H1 (cell line): ENCODE measurements at regions not wholly inside any gene's neighbourhood (a gene's known extent, or its start where the extent isn't known, plus 50 kb on each side); places are given as distances from the start of the nearest gene placed in this dataset.

ENCODE experiments used
- ATF2 ChIP-seq: IDR thresholded peaks from 2 replicates; pipeline ENCODE4 v1.6.1; 2012; ENCODE audit warnings: low read length, inconsistent platforms
- CHD1 ChIP-seq: IDR thresholded peaks from 2 replicates; pipeline ENCODE4 v1.6.1; 2012; ENCODE audit warnings: low read depth, low read length, improper control_type of control experiment
- EZH2 ChIP-seq: fragments of 200-600 bp; sonication (generic); IDR thresholded peaks from 2 replicates; pipeline ENCODE4 v1.7.1; 2012; ENCODE audit warnings: low read depth, mild to moderate bottlenecking, moderate library complexity, low read length, inconsistent platforms; ENCODE audit not compliant: severe bottlenecking
- NANOG ChIP-seq: IDR thresholded peaks from 2 replicates; pipeline ENCODE4 v1.6.1; 2011; ENCODE audit warnings: low read length, low read depth, mild to moderate bottlenecking, inconsistent platforms; ENCODE audit not compliant: insufficient read depth, poor library complexity, severe bottlenecking
- PHF8 ChIP-seq: fragments of 200-600 bp; sonication (generic); conservative IDR thresholded peaks from 2 replicates; pipeline ENCODE4 v1.7.1; 2012; ENCODE audit warnings: low read depth, mild to moderate bottlenecking, inconsistent platforms, low read length, moderate library complexity
- SIRT6 ChIP-seq: IDR thresholded peaks from one replicate; pipeline ENCODE4 v1.7.1; 2012; ENCODE audit warnings: low read length, inconsistent platforms
- SIX5 ChIP-seq: IDR thresholded peaks from 2 replicates; pipeline ENCODE4 v1.6.1; 2011; ENCODE audit warnings: mild to moderate bottlenecking, low read depth, low read length

GRCh38 chr10:61187601-61188000 is 243.6 kb upstream of the RHOBTB1 start (continued):
- TF ChIP-seq SIX5 (no peak), SIRT6 (no peak), PHF8 (no peak), CHD1 (no peak), NANOG (no peak), EZH2 (no peak), ATF2 (no peak)
